ENCODE measurements at regions not wholly inside any gene's neighbourhood (a gene's known extent, or its start where the extent isn't known, plus 50 kb on each side); places are given as distances from the start of the nearest gene placed in this dataset.

DNA sequence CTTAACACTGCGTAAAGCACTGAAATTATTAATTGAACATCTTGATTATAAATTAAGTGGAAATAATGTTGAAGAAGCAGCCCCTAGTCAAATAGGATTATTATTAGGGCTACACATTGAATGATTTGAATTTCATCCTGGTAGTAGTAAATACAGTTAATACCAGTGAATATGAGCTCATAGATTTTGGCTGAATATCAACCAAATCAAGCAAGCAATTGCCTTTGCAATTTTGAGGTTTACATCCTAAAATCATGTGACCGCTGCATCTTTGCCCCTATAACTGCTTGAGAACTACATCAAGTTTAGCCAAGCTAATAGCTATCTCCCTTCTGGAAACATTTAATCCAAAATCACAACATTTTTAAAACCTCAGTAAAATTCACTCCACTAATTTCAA lies 801.2 kb upstream of the PIK3C3 start:
- Histone ChIP-seq H3K27ac (ENCODE audit: low read length) (no peak overlapping the region), H3K4me3 (ENCODE audit: low read length) (no peak overlapping the region)
- intact Hi-C loops (cut with micrococcal nuclease): no loop called here

DNA sequence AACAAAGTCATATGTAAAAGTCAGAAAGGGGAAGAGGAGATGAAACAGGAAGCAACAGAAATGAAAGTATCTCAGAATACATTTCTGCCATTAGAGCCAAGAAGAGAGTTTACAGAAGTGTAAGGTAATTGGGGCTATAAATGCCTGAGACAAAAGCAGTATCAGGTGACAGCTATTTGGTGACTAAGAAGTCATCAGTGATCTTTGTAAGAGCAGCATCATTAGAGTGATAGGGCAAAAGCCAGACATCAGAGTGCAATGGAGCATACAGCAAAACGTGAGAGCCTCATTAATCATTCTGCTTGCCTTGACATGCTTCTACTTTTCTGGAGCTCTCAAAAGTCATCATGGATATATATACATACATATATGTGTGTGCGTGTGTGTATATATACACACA lies 804.7 kb upstream of the PIK3C3 start:
- H3K9me3 Mint-ChIP-seq: peaks cover 3 to 14% of the 10 kb centered on the region in 2 donors
- H3K27me3 Mint-ChIP-seq (ENCODE audit: low read depth in 2 of 2): no peaks in the 10 kb centered on the region
- no peaks in the 10 kb centered on the region for H3K4me1 Mint-ChIP-seq
- Histone ChIP-seq H3K27me3 (ENCODE audit: control insufficient read depth, insufficient read depth, low read length) (no peaks in the 10 kb centered on the region), H3K36me3 (ENCODE audit: control insufficient read depth, insufficient read depth, low read length) (no peaks in the 10 kb centered on the region), H3K4me3 (ENCODE audit: low read length) (no peak overlapping the region), H3K9me3 (ENCODE audit: control insufficient read depth, insufficient read depth, low read length) (no peaks in the 10 kb centered on the region), H3K27ac (ENCODE audit: low read length) (no peak overlapping the region), H3K4me1 (ENCODE audit: control insufficient read depth, insufficient read depth, low read length) (no peaks in the 10 kb centered on the region)
- no peak overlapping the region for H3K4me3 Mint-ChIP-seq
- peaks cover 5% of the 10 kb centered on the region for H3K36me3 Mint-ChIP-seq
- WGBS (ENCODE audit: insufficient coverage): 20% methylated on average over 1 of the region's 2 CpGs
- DNase-seq (no peak), ATAC-seq (no peak)
- no peak overlapping the region for H3K27ac Mint-ChIP-seq
- TF ChIP-seq, protein P1, sequence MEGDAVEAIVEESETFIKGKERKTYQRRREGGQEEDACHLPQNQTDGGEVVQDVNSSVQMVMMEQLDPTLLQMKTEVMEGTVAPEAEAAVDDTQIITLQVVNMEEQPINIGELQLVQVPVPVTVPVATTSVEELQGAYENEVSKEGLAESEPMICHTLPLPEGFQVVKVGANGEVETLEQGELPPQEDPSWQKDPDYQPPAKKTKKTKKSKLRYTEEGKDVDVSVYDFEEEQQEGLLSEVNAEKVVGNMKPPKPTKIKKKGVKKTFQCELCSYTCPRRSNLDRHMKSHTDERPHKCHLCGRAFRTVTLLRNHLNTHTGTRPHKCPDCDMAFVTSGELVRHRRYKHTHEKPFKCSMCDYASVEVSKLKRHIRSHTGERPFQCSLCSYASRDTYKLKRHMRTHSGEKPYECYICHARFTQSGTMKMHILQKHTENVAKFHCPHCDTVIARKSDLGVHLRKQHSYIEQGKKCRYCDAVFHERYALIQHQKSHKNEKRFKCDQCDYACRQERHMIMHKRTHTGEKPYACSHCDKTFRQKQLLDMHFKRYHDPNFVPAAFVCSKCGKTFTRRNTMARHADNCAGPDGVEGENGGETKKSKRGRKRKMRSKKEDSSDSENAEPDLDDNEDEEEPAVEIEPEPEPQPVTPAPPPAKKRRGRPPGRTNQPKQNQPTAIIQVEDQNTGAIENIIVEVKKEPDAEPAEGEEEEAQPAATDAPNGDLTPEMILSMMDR (IDR thresholded peaks at IDR 0.05): no peak
- intact Hi-C loops (cut with micrococcal nuclease): no loop called here

More for the DNA sequence above, 801.2 kb upstream of the PIK3C3 start:
- 93% methylated on average over 1 of the region's 2 CpGs for WGBS (ENCODE audit: insufficient coverage)
- Histone ChIP-seq H3K9me3 (ENCODE audit: control insufficient read depth, insufficient read depth, low read length) (no peaks in the 10 kb centered on the region), H3K36me3 (ENCODE audit: control insufficient read depth, insufficient read depth, low read length) (no peaks in the 10 kb centered on the region), H3K27me3 (ENCODE audit: control insufficient read depth, insufficient read depth, low read length) (no peaks in the 10 kb centered on the region), H3K4me1 (ENCODE audit: control insufficient read depth, insufficient read depth, low read length) (no peaks in the 10 kb centered on the region)
- H3K4me3 Mint-ChIP-seq: no peak overlapping the region
- H3K36me3 Mint-ChIP-seq: no peaks in the 10 kb centered on the region
- no peaks in the 10 kb centered on the region for H3K4me1 Mint-ChIP-seq
- no peak overlapping the region for H3K27ac Mint-ChIP-seq
- ATAC-seq (no peak), DNase-seq (no peak)
- peaks cover 10 to 19% of the 10 kb centered on the region in 2 donors for H3K9me3 Mint-ChIP-seq
- TF ChIP-seq, protein P1 (IDR thresholded peaks at IDR 0.05): no peak
- H3K27me3 Mint-ChIP-seq (ENCODE audit: low read depth in 2 of 2): no peaks in the 10 kb centered on the region

DNA sequence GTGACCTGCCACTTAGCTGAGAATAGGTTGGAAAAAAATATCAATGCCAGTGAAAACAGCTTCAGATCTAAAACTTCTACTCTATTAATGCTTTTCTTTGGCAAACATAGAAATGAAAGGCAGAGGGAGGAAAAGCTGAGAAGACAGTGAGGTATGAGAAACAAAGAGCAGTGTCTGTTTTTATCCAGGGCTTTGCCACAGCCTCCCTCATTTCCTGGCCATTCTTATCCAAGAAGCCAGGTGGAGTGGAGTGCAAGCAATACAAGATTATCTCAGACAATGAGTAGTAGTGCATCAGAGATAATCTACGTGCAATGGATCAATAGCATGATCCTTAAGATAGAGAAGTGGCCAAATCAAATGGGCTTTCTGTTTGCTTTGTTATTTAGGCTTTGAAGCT lies 808.7 kb upstream of the PIK3C3 start:
- ATAC-seq: no peak
- Mint-ChIP-seq H3K9me3 (peaks cover 18 to 21% of the 10 kb centered on the region in 2 donors), H3K36me3 (peaks cover 5% of the 10 kb centered on the region), H3K4me1 (no peaks in the 10 kb centered on the region), H3K4me3 (no peak overlapping the region), H3K27ac (no peak overlapping the region), H3K27me3 (ENCODE audit: low read depth in 2 of 2) (no peaks in the 10 kb centered on the region)
- Histone ChIP-seq H3K27me3 (ENCODE audit: control insufficient read depth, insufficient read depth, low read length) (no peaks in the 10 kb centered on the region), H3K36me3 (ENCODE audit: control insufficient read depth, insufficient read depth, low read length) (no peaks in the 10 kb centered on the region), H3K9me3 (ENCODE audit: control insufficient read depth, insufficient read depth, low read length) (no peaks in the 10 kb centered on the region), H3K4me1 (ENCODE audit: control insufficient read depth, insufficient read depth, low read length) (no peaks in the 10 kb centered on the region), H3K27ac (ENCODE audit: low read length) (no peak overlapping the region), H3K4me3 (ENCODE audit: low read length) (no peak overlapping the region)
- no peak for DNase-seq
- TF ChIP-seq, protein P1 (IDR thresholded peaks at IDR 0.05): no peak
- WGBS (ENCODE audit: insufficient coverage): 89% methylated on average over 1 of the region's 1 CpG
- intact Hi-C loops (cut with micrococcal nuclease): no loop called here

DNA sequence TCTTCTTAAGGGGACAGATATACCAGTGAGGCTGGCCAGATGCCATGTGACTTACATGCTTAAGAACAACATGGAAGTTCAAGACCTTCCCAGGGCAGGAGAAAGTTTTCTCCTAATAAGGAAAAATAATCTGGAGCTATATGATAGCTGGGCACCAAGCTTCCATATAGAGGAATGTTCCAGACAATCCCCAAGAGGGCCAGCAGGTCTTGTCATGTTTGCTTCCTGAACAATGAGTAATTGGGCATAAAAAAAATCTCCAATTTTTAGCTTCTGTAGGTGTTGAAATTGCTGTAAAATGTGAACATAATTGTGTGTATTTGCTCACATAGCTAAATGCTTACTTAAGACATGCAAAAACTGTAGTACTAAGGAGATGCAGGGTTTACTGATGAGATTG lies 809.5 kb upstream of the PIK3C3 start:
- H3K36me3 Mint-ChIP-seq: peaks cover 5% of the 10 kb centered on the region
- Histone ChIP-seq H3K4me1 (ENCODE audit: control insufficient read depth, insufficient read depth, low read length) (no peaks in the 10 kb centered on the region), H3K27ac (ENCODE audit: low read length) (no peak overlapping the region), H3K4me3 (ENCODE audit: low read length) (no peak overlapping the region), H3K36me3 (ENCODE audit: control insufficient read depth, insufficient read depth, low read length) (no peaks in the 10 kb centered on the region), H3K27me3 (ENCODE audit: control insufficient read depth, insufficient read depth, low read length) (no peaks in the 10 kb centered on the region), H3K9me3 (ENCODE audit: control insufficient read depth, insufficient read depth, low read length) (no peaks in the 10 kb centered on the region)
- no peak overlapping the region for H3K4me3 Mint-ChIP-seq
- H3K4me1 Mint-ChIP-seq: no peaks in the 10 kb centered on the region
- ATAC-seq (no peak), DNase-seq (no peak)
- H3K27ac Mint-ChIP-seq: no peak overlapping the region
- intact Hi-C loops (cut with micrococcal nuclease): no loop called here
- peaks cover 19 to 21% of the 10 kb centered on the region in 2 donors for H3K9me3 Mint-ChIP-seq
- TF ChIP-seq, protein P1 (IDR thresholded peaks at IDR 0.05): no peak
- H3K27me3 Mint-ChIP-seq (ENCODE audit: low read depth in 2 of 2): no peaks in the 10 kb centered on the region
